Fibroblast of lung (primary cell): ENCODE measurements at regions not wholly inside any gene's neighbourhood (a gene's known extent, or its start where the extent isn't known, plus 50 kb on each side); places are given as distances from the start of the nearest gene placed in this dataset.

Experiments used
- CTCF ChIP-seq, 2 donors: IDR thresholded peaks in 1 of 2; conservative IDR thresholded peaks in 1 of 2; 1 replicate in 1 of 2; 2 replicates in 1 of 2; pipeline ENCODE4 v1.5.1; 2011 to 2012; ENCODE audit warnings: low read length in 2 of 2, control low read depth in 1 of 2, inconsistent platforms in 1 of 2, low read depth in 1 of 2, mild to moderate bottlenecking in 1 of 2
- EZH2 ChIP-seq: IDR thresholded peaks from 2 replicates; pipeline ENCODE4 v1.5.1; 2012; ENCODE audit warnings: low read length, control low read depth, mild to moderate bottlenecking; ENCODE audit errors: missing control alignments

GRCh38 chr10:128725531-128725930, 599.3 kb upstream of the MKI67 start:
- no peak for TF ChIP-seq CTCF (conservative IDR thresholded peaks at IDR 0.05 in 1 of 2, IDR thresholded peaks at IDR 0.05 in 1 of 2; ENCODE audit: low read depth in 1 of 2, low read length in 2 of 2)
- TF ChIP-seq EZH2: no peak
